ENCODE measurements at regions not wholly inside any gene's neighbourhood (a gene's known extent, or its start where the extent isn't known, plus 50 kb on each side); places are given as distances from the start of the nearest gene placed in this dataset.

DNA sequence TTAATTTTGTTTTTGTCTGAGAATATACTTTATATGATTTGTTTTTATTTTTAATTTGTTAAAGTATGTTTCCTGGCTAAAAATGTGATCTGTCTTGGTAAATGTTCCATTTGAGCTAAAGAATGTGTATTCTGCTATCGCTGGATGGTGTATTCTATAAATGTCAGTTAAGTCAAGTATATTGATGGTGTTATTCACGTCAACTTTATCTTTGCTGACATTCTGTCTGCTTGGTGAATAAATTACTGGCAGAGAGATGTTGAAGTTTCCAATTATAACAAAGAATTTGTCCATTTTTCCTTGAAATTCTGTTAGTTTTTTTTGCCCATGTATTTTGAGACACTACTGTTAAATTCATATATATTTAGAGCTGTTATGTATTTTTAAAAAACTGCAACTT, 1131.8 kb upstream of the GJE1 start:
- Histone ChIP-seq H3K9me3 (replicated peaks; ENCODE audit: control insufficient read depth, insufficient read depth, low read depth, low read length) (no peaks in the 10 kb centered on the region), H2AFZ (ENCODE audit: low read depth, low read length) (no peak overlapping the region), H3K4me3 (no peak overlapping the region), H3K4me2 (ENCODE audit: insufficient read depth, low read length) (no peak overlapping the region), H3K79me2 (ENCODE audit: control insufficient read depth, insufficient read depth, low read length) (no peaks in the 10 kb centered on the region), H3K27ac (ENCODE audit: extremely low read depth, low read depth, low read length) (no peak overlapping the region), H3K4me1 (replicated peaks in 1 of 2; ENCODE audit: control insufficient read depth in 2 of 2, insufficient read depth in 2 of 2, low read length in 2 of 2) (no peaks in the 10 kb centered on the region), H3K36me3 (ENCODE audit: control insufficient read depth, insufficient read depth, low read length) (no peaks in the 10 kb centered on the region), H4K20me1 (replicated peaks; ENCODE audit: control insufficient read depth, insufficient read depth, low read length) (no peaks in the 10 kb centered on the region), H3K9ac (ENCODE audit: insufficient read depth in 1 of 2, low read depth in 2 of 2, low read length in 2 of 2) (no peak overlapping the region), H3K27me3 (ENCODE audit: control insufficient read depth in 2 of 2, insufficient read depth in 2 of 2, low read length in 2 of 2) (no peaks in the 10 kb centered on the region), H3K9me1 (ENCODE audit: control insufficient read depth, insufficient read depth, low read length) (no peaks in the 10 kb centered on the region)
- FAIRE-seq (no peak), ATAC-seq (no peak), DNase-seq (ENCODE audit: extremely low read depth in 1 of 4, low spot score in 3 of 4) (no peak)
- ChIA-PET POLR2A (no interaction called here), CTCF (ENCODE audit: low intra/inter-chr PET ratio) (no interaction called here)
- in situ Hi-C loops (cut with MboI) (no loop called here), intact Hi-C loops (cut with micrococcal nuclease) (no loop called here)
- BruUV-seq (replicated peaks): no TSS peak
- TF ChIP-seq ZNF780A (CRISPR knock-in tag; IDR thresholded peaks at IDR 0.05) (no peak), ZNF583 (CRISPR knock-in tag; IDR thresholded peaks at IDR 0.05) (no peak), ZNF644 (tag; IDR thresholded peaks at IDR 0.05; ENCODE audit: low read depth) (no peak), LARP7 (IDR thresholded peaks at IDR 0.05) (no peak), HMGN3 (IDR thresholded peaks at IDR 0.05; ENCODE audit: borderline replicate concordance, extremely low read depth, insufficient read length, low read depth, low read length) (no peak), ARID2 (IDR thresholded peaks at IDR 0.05) (no peak), ERF (CRISPR knock-in tag; IDR thresholded peaks at IDR 0.05) (no peak), ZNF324 (CRISPR knock-in tag; IDR thresholded peaks at IDR 0.05) (no peak), ZC3H11A (IDR thresholded peaks at IDR 0.05; ENCODE audit: low read depth, low read length) (no peak)
- TF ChIP-seq, protein P1, sequence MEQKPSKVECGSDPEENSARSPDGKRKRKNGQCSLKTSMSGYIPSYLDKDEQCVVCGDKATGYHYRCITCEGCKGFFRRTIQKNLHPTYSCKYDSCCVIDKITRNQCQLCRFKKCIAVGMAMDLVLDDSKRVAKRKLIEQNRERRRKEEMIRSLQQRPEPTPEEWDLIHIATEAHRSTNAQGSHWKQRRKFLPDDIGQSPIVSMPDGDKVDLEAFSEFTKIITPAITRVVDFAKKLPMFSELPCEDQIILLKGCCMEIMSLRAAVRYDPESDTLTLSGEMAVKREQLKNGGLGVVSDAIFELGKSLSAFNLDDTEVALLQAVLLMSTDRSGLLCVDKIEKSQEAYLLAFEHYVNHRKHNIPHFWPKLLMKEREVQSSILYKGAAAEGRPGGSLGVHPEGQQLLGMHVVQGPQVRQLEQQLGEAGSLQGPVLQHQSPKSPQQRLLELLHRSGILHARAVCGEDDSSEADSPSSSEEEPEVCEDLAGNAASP (IDR thresholded peaks at IDR 0.05): no peak
- TF ChIP-seq, protein P2, sequence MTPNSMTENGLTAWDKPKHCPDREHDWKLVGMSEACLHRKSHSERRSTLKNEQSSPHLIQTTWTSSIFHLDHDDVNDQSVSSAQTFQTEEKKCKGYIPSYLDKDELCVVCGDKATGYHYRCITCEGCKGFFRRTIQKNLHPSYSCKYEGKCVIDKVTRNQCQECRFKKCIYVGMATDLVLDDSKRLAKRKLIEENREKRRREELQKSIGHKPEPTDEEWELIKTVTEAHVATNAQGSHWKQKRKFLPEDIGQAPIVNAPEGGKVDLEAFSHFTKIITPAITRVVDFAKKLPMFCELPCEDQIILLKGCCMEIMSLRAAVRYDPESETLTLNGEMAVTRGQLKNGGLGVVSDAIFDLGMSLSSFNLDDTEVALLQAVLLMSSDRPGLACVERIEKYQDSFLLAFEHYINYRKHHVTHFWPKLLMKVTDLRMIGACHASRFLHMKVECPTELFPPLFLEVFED (CRISPR knock-in tag; conservative IDR thresholded peaks at IDR 0.05): no peak
- TF ChIP-seq, protein P3, sequence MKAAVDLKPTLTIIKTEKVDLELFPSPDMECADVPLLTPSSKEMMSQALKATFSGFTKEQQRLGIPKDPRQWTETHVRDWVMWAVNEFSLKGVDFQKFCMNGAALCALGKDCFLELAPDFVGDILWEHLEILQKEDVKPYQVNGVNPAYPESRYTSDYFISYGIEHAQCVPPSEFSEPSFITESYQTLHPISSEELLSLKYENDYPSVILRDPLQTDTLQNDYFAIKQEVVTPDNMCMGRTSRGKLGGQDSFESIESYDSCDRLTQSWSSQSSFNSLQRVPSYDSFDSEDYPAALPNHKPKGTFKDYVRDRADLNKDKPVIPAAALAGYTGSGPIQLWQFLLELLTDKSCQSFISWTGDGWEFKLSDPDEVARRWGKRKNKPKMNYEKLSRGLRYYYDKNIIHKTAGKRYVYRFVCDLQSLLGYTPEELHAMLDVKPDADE (conservative IDR thresholded peaks at IDR 0.05; ENCODE audit: control insufficient read depth, low read depth, low read length): no peak
- TF ChIP-seq, protein P4, sequence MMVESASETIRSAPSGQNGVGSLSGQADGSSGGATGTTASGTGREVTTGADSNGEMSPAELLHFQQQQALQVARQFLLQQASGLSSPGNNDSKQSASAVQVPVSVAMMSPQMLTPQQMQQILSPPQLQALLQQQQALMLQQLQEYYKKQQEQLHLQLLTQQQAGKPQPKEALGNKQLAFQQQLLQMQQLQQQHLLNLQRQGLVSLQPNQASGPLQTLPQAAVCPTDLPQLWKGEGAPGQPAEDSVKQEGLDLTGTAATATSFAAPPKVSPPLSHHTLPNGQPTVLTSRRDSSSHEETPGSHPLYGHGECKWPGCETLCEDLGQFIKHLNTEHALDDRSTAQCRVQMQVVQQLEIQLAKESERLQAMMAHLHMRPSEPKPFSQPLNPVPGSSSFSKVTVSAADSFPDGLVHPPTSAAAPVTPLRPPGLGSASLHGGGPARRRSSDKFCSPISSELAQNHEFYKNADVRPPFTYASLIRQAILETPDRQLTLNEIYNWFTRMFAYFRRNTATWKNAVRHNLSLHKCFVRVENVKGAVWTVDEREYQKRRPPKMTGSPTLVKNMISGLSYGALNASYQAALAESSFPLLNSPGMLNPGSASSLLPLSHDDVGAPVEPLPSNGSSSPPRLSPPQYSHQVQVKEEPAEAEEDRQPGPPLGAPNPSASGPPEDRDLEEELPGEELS (CRISPR knock-in tag; IDR thresholded peaks at IDR 0.05; ENCODE audit: borderline replicate concordance): no peak
- WGBS (ENCODE audit: insufficient coverage, low coverage, missing lambda C conversion rate): 5% methylated on average over 2 of the region's 2 CpGs

All from K562 (cell line).